Omental fat pad (tissue), 3 donors: ENCODE measurements at regions not wholly inside any gene's neighbourhood (a gene's known extent, or its start where the extent isn't known, plus 50 kb on each side); places are given as distances from the start of the nearest gene placed in this dataset.

Experiments used
- ATAC-seq: fragments of 150-250 bp; one replicate; pipeline ENCODE4 v1.9.1; 2016; ENCODE audit warnings: mild to moderate bottlenecking, moderate library complexity; ENCODE audit not compliant: low FRiP score
- DNase-seq: peaks from one replicate; pipeline ENCODE4 v3.0.0-alpha.2; 2019; ENCODE audit warnings: low spot score
- CTCF ChIP-seq, 3 donors: fragments of 450-650 bp; IDR thresholded peaks; one replicate each; pipeline ENCODE4 v1.5.1; 2016 to 2017; ENCODE audit warnings: antibody characterized with exemption in 3 of 3, mild to moderate bottlenecking in 3 of 3, moderate library complexity in 2 of 3

GRCh38 chr1:218711884-218712674, 366.9 kb downstream of the TGFB2 start:
- peak; percentile 78 for ATAC-seq
- DNase-seq, result no peak
- no peak for TF ChIP-seq CTCF (IDR thresholded peaks at IDR 0.05)

- DNase-seq, result no peak
- no peak for TF ChIP-seq CTCF (IDR thresholded peaks at IDR 0.05)
- no peak for ATAC-seq
These were observed 367.5 kb downstream of the TGFB2 start for GRCh38 chr1:218712677-218713076.

GRCh38 chr1:218715961-218716669, 371.0 kb downstream of the TGFB2 start:
- DNase-seq, result no peak
- no peak for ATAC-seq
- no peak for TF ChIP-seq CTCF (IDR thresholded peaks at IDR 0.05)

GRCh38 chr1:218717575-218717974, 372.4 kb downstream of the TGFB2 start:
- no peak for ATAC-seq
- no peak for DNase-seq
- no peak for TF ChIP-seq CTCF (IDR thresholded peaks at IDR 0.05)

GRCh38 chr1:218718206-218718605, 373.1 kb downstream of the TGFB2 start:
- ATAC-seq (no peak), DNase-seq (no peak)
- TF ChIP-seq CTCF (IDR thresholded peaks at IDR 0.05), result no peak

GRCh38 chr1:218718977-218719376, 373.8 kb downstream of the TGFB2 start:
- DNase-seq (no peak), ATAC-seq (no peak)
- TF ChIP-seq CTCF (IDR thresholded peaks at IDR 0.05), result no peak
